IMR-90 (cell line): ENCODE measurements at regions not wholly inside any gene's neighbourhood (a gene's known extent, or its start where the extent isn't known, plus 50 kb on each side); places are given as distances from the start of the nearest gene placed in this dataset.

Source experiments
- ATAC-seq: fragments of 200-7000 bp; cut with Tn5 transposase; 2 replicates; pipeline ENCODE4 v1.9.1; 2020; ENCODE audit warnings: low read depth, mild to moderate bottlenecking, moderate library complexity
- BruUV-seq: library from RNA; stranded (reverse); fragments of 400-500 nt; replicated peaks from 2 replicates; lab custom pipeline; 2021; lab: Mats Ljungman, UMichigan
- CTCF ChIA-PET: fragments of 300-600 bp; formaldehyde crosslinking; extraction: SDS; loops from one replicate; lab custom pipeline; 2021; ENCODE audit warnings: antibody characterized with exemption; lab: Yijun Ruan, JAX
- POLR2A ChIA-PET: fragments of 300-600 bp; sonication (Branson Sonifier 250); formaldehyde crosslinking; loops from one replicate; lab custom pipeline; 2022; ENCODE audit warnings: antibody characterized with exemption; ENCODE audit not compliant: unreplicated experiment; lab: Charles Lee
- DNase-seq: peaks from one replicate; pipeline ENCODE4 v3.0.0; 2013
- H2AFZ ChIP-seq: replicated peaks from 2 replicates; pipeline ENCODE3; 2013; ENCODE audit warnings: low read length, mild to moderate bottlenecking; ENCODE audit not compliant: poor library complexity
- H2AK5ac ChIP-seq: 2 replicates; pipeline ENCODE4 v1.6.1; 2013; ENCODE audit warnings: low read depth, low read length, inconsistent platforms
- H2AK9ac ChIP-seq: replicated peaks from 2 replicates; pipeline ENCODE3; 2013; ENCODE audit warnings: mild to moderate bottlenecking, low read depth, low read length, moderate library complexity; ENCODE audit not compliant: poor library complexity
- H2BK120ac ChIP-seq: 2 replicates; pipeline ENCODE4 v1.6.1; 2013; ENCODE audit warnings: low read depth, low read length, inconsistent platforms
- H2BK15ac ChIP-seq: 3 replicates; pipeline ENCODE4 v1.6.1; 2013; ENCODE audit warnings: low read depth, low read length, inconsistent platforms
- H2BK20ac ChIP-seq: 2 replicates; pipeline ENCODE4 v1.6.1; 2013; ENCODE audit warnings: low read depth, mild to moderate bottlenecking, inconsistent platforms, low read length, moderate library complexity
- H2BK5ac ChIP-seq: 2 replicates; pipeline ENCODE4 v1.6.1; 2013; ENCODE audit warnings: mild to moderate bottlenecking, low read depth, low read length, inconsistent platforms; ENCODE audit not compliant: poor library complexity, severe bottlenecking
- H3K14ac ChIP-seq: replicated peaks from 2 replicates; pipeline ENCODE4 v1.6.1; 2013; ENCODE audit warnings: low read depth, low read length, inconsistent platforms
- H3K18ac ChIP-seq: 2 replicates; pipeline ENCODE4 v1.6.1; 2013; ENCODE audit warnings: low read depth, low read length, control low read depth
- H3K23ac ChIP-seq: 2 replicates; pipeline ENCODE4 v1.6.1; 2013; ENCODE audit warnings: low read depth, low read length, inconsistent platforms
- H3K27ac ChIP-seq: 2 replicates; pipeline ENCODE4 v1.5.1; 2013; ENCODE audit warnings: mild to moderate bottlenecking, control low read depth, low read length; ENCODE audit not compliant: insufficient read depth
- H3K27me3 ChIP-seq: 2 replicates; pipeline ENCODE4 v1.6.1; 2013; ENCODE audit warnings: low read length; ENCODE audit not compliant: control insufficient read depth, insufficient read depth
- H3K36me3 ChIP-seq: 2 replicates; pipeline ENCODE4 v1.6.1; 2013; ENCODE audit warnings: low read length, mixed read lengths; ENCODE audit not compliant: control insufficient read depth, insufficient read depth
- H3K4ac ChIP-seq: 2 replicates; pipeline ENCODE4 v1.6.1; 2013; ENCODE audit warnings: low read depth, low read length, inconsistent platforms
- H3K4me1 ChIP-seq: 2 replicates; pipeline ENCODE4 v1.6.1; 2013; ENCODE audit warnings: low read length, mixed read lengths; ENCODE audit not compliant: control insufficient read depth, insufficient read depth
- H3K4me2 ChIP-seq: 2 replicates; pipeline ENCODE4 v1.6.1; 2013; ENCODE audit warnings: low read depth, mild to moderate bottlenecking, control low read depth, low read length, moderate library complexity
- H3K4me3 ChIP-seq: 2 replicates; pipeline ENCODE4 v1.5.1; 2013; ENCODE audit warnings: low read depth, mild to moderate bottlenecking, control low read depth, low read length, moderate library complexity; ENCODE audit not compliant: insufficient read depth
- H3K56ac ChIP-seq: 2 replicates; pipeline ENCODE4 v1.6.1; 2013; ENCODE audit warnings: low read length, inconsistent platforms; ENCODE audit not compliant: insufficient read depth; ENCODE audit errors: extremely low read depth
- H3K79me1 ChIP-seq, 2 experiments: 2 replicates each; pipeline ENCODE4 v1.6.1; 2013; ENCODE audit warnings: low read length in 2 of 2, inconsistent platforms in 1 of 2, low read depth in 1 of 2
- H3K9ac ChIP-seq: 2 replicates; pipeline ENCODE4 v1.6.1; 2013; ENCODE audit warnings: low read depth, low read length, control low read depth
- H3K9me1 ChIP-seq: 2 replicates; pipeline ENCODE4 v1.6.1; 2013; ENCODE audit warnings: low read length, inconsistent platforms; ENCODE audit not compliant: insufficient read depth
- H3K9me3 ChIP-seq: 2 replicates; pipeline ENCODE4 v1.6.1; 2013; ENCODE audit warnings: low read length; ENCODE audit not compliant: control insufficient read depth, insufficient read depth
- H4K20me1 ChIP-seq: 2 replicates; pipeline ENCODE4 v1.6.1; 2013; ENCODE audit warnings: low read length, inconsistent platforms; ENCODE audit not compliant: insufficient read depth
- H4K5ac ChIP-seq: 2 replicates; pipeline ENCODE4 v1.6.1; 2013; ENCODE audit warnings: mild to moderate bottlenecking, low read depth, low read length, control low read depth
- H4K8ac ChIP-seq, 2 experiments: 2 replicates each; pipeline ENCODE4 v1.6.1; 2013; ENCODE audit warnings: low read depth in 2 of 2, low read length in 2 of 2, control low read depth in 1 of 2, inconsistent platforms in 1 of 2
- H4K91ac ChIP-seq: 2 replicates; pipeline ENCODE4 v1.6.1; 2013; ENCODE audit warnings: low read depth, low read length, inconsistent platforms; ENCODE audit not compliant: insufficient read depth
- CTCF ChIP-seq: conservative IDR thresholded peaks from 2 replicates; pipeline ENCODE4 v1.5.1; 2012; ENCODE audit warnings: mild to moderate bottlenecking, low read depth, low read length, improper control_type of control experiment
- MXI1 ChIP-seq: IDR thresholded peaks from 2 replicates; pipeline ENCODE4 v1.6.1; 2012; ENCODE audit warnings: low read depth, mild to moderate bottlenecking, low read length, moderate library complexity, borderline replicate concordance
- USF2 ChIP-seq: fragments of 150-350 bp; IDR thresholded peaks from 2 replicates; pipeline ENCODE4 v1.6.1; 2017; ENCODE audit warnings: mild to moderate bottlenecking, antibody characterized with exemption, low read length, low read depth
- dilution Hi-C: fragments of 300-500 bp; cut with HindIII; formaldehyde crosslinking; loops from one replicate; pipeline ENCODE4 v1.14.3; 2018; ENCODE audit warnings: low sequenced_read_pairs; ENCODE audit not compliant: unreplicated experiment
- in situ Hi-C: fragments of 300-500 bp; cut with MboI; formaldehyde crosslinking; loops from 3 replicates; pipeline ENCODE4 v1.14.3; 2019; ENCODE audit warnings: low sequenced_read_pairs, inconsistent platforms, mixed read lengths
- intact Hi-C: fragments of 100-400 bp; cut with micrococcal nuclease; formaldehyde crosslinking; loops from 2 replicates; pipeline ENCODE4 v1.10.0; 2022

- Histone ChIP-seq H3K56ac (no peak overlapping the region), H3K79me1 (no peaks in the 10 kb centered on the region), H3K4ac (no peak overlapping the region), H3K4me3 (no peak overlapping the region), H3K9ac (no peak overlapping the region), H3K18ac (no peak overlapping the region), H3K9me3 (peaks cover 4% of the 10 kb centered on the region; the same call in 1 of the 2 replicates), H2BK120ac (no peak overlapping the region), H2BK15ac (no peak overlapping the region), H4K91ac (no peak overlapping the region), H3K27ac (no peak overlapping the region), H2BK20ac (no peak overlapping the region), H3K14ac (no peak overlapping the region), H3K4me1 (no peaks in the 10 kb centered on the region), H3K23ac (no peak overlapping the region), H3K9me1 (no peaks in the 10 kb centered on the region), H3K36me3 (no peaks in the 10 kb centered on the region), H2AFZ (no peak overlapping the region), H3K4me2 (no peak overlapping the region), H2AK5ac (no peak overlapping the region), H2BK5ac (no peak overlapping the region), H4K8ac (no peak overlapping the region), H3K27me3 (no peaks in the 10 kb centered on the region), H4K20me1 (no peaks in the 10 kb centered on the region), H4K5ac (no peak overlapping the region), H2AK9ac (no peak overlapping the region)
- ChIA-PET POLR2A (no interaction called here), CTCF (no interaction called here)
- in situ Hi-C loops, result no loop called here
- intact Hi-C loops, result no loop called here
- ATAC-seq (no peak), DNase-seq (no peak)
- BruUV-seq, result no TSS peak
- TF ChIP-seq USF2 (no peak), MXI1 (no peak), CTCF (no peak)
- dilution Hi-C loops, result no loop called here
Measured at GRCh38 chr10:64731016-64731415, 1209.8 kb downstream of the REEP3 start.
